Neural progenitor cell (in vitro differentiated cells): ENCODE measurements at regions not wholly inside any gene's neighbourhood (a gene's known extent, or its start where the extent isn't known, plus 50 kb on each side); places are given as distances from the start of the nearest gene placed in this dataset.

Experiments
- CTCF ChIP-seq: fragments of 200-600 bp; sonication (generic); IDR thresholded peaks from 2 replicates; pipeline ENCODE4 v1.5.1; 2017; ENCODE audit warnings: antibody characterized with exemption, mild to moderate bottlenecking
- EZH2 ChIP-seq: fragments of 200-600 bp; sonication (generic); IDR thresholded peaks from 2 replicates; pipeline ENCODE4 v1.6.1; 2017; ENCODE audit warnings: antibody characterized with exemption, mild to moderate bottlenecking, moderate library complexity
- EZH2phosphoT487 ChIP-seq: fragments of 200-600 bp; sonication (generic); IDR thresholded peaks from 2 replicates; pipeline ENCODE4 v1.6.1; 2017; ENCODE audit warnings: antibody characterized with exemption

GRCh38 chr1:68355614-68356013, 94.1 kb downstream of the RPE65 start:
- no peak for TF ChIP-seq CTCF
- TF ChIP-seq EZH2, result no peak
- no peak for TF ChIP-seq EZH2phosphoT487
